PC-9 (cell line): ENCODE measurements at regions not wholly inside any gene's neighbourhood (a gene's known extent, or its start where the extent isn't known, plus 50 kb on each side); places are given as distances from the start of the nearest gene placed in this dataset.
A peak's percentile ranks its signal among the peaks of the same experiment; 100 is the strongest.

Experiments
- BruUV-seq: library from RNA; stranded (reverse); fragments of 400-500 nt; replicated peaks from 2 replicates; lab custom pipeline; 2021; lab: Mats Ljungman, UMichigan
- CTCF ChIA-PET: fragments of 300-600 bp; sonication (Branson Sonifier 250); formaldehyde crosslinking; loops from one replicate; lab custom pipeline; 2022; ENCODE audit warnings: antibody characterized with exemption; lab: Charles Lee
- POLR2A ChIA-PET: fragments of 300-600 bp; sonication (Branson Sonifier 250); formaldehyde crosslinking; loops from one replicate; lab custom pipeline; 2022; ENCODE audit warnings: antibody characterized with exemption; ENCODE audit not compliant: unreplicated experiment; lab: Charles Lee
- DNase-seq, 2 experiments: peaks; one replicate each; pipeline versions ENCODE4 v3.0.0 to v3.0.0-alpha.2; 2015 to 2022; ENCODE audit warnings: mixed read lengths in 1 of 2
- H2AFZ ChIP-seq: fragments of 200-600 bp; sonication (generic); 2 replicates; pipeline ENCODE4 v1.8.1; 2017; ENCODE audit warnings: antibody characterized with exemption
- H3F3A ChIP-seq: fragments of 200-600 bp; sonication (generic); 2 replicates; pipeline ENCODE4 v1.8.1; 2017; ENCODE audit warnings: antibody characterized with exemption, mild to moderate bottlenecking, low read depth; ENCODE audit not compliant: insufficient read depth
- H3K27ac ChIP-seq: fragments of 200-600 bp; sonication (generic); 2 replicates; pipeline ENCODE4 v1.6.1; 2016; ENCODE audit warnings: mixed run types
- H3K27me3 ChIP-seq: fragments of 200-600 bp; sonication (generic); 2 replicates; pipeline ENCODE4 v1.6.1; 2016; ENCODE audit warnings: low read depth, mixed run types; ENCODE audit not compliant: insufficient read depth
- H3K36me3 ChIP-seq: fragments of 200-600 bp; sonication (generic); 2 replicates; pipeline ENCODE4 v1.6.1; 2016; ENCODE audit warnings: low read depth, mixed run types
- H3K4me1 ChIP-seq: fragments of 200-600 bp; sonication (generic); replicated peaks from 2 replicates; pipeline ENCODE4 v1.6.1; 2016; ENCODE audit warnings: mixed run types; ENCODE audit not compliant: insufficient read depth
- H3K4me2 ChIP-seq: fragments of 200-600 bp; sonication (generic); 2 replicates; pipeline ENCODE4 v1.6.1; 2017; ENCODE audit warnings: mixed run types
- H3K4me3 ChIP-seq: fragments of 200-600 bp; sonication (generic); 2 replicates; pipeline ENCODE4 v1.6.1; 2016; ENCODE audit warnings: mixed run types
- H3K79me2 ChIP-seq: fragments of 200-600 bp; sonication (generic); 2 replicates; pipeline ENCODE4 v1.6.1; 2017; ENCODE audit warnings: low read depth, mixed run types
- H3K9me2 ChIP-seq: fragments of 200-600 bp; sonication (generic); 2 replicates; pipeline ENCODE4 v1.8.1; 2017; ENCODE audit warnings: mild to moderate bottlenecking; ENCODE audit not compliant: insufficient read depth
- H3K9me3 ChIP-seq: fragments of 200-600 bp; sonication (generic); 2 replicates; pipeline ENCODE4 v1.8.1; 2016; ENCODE audit warnings: low read depth; ENCODE audit not compliant: insufficient read depth
- H4K20me1 ChIP-seq: fragments of 200-600 bp; sonication (generic); 2 replicates; pipeline ENCODE4 v1.8.1; 2017; ENCODE audit not compliant: insufficient read depth
- CTCF ChIP-seq: fragments of 200-600 bp; sonication (generic); conservative IDR thresholded peaks from 2 replicates; pipeline ENCODE4 v1.6.1; 2017; ENCODE audit warnings: mixed run types, antibody characterized with exemption, mild to moderate bottlenecking, moderate library complexity
- EZH2 ChIP-seq: fragments of 200-600 bp; sonication (generic); IDR thresholded peaks from 2 replicates; pipeline ENCODE4 v1.8.0; 2017; ENCODE audit warnings: antibody characterized with exemption, low read depth
- intact Hi-C: fragments of 100-400 bp; cut with micrococcal nuclease; formaldehyde crosslinking; loops from one replicate; pipeline ENCODE4 v1.10.0; 2022; ENCODE audit not compliant: unreplicated experiment

GRCh38 chr5:73280386-73280785 is 107.4 kb downstream of the TMEM174 start:
- peaks cover 29% of the 10 kb centered on the region for H3K4me1 ChIP-seq
- no peak overlapping the region for H3K4me2 ChIP-seq
- CTCF ChIA-PET = no interaction called here
- BruUV-seq = no TSS peak
- POLR2A ChIA-PET = no interaction called here
- H3K9me3 ChIP-seq = no peaks in the 10 kb centered on the region
- no peak for DNase-seq
- no peaks in the 10 kb centered on the region for H3K36me3 ChIP-seq
- no peaks in the 10 kb centered on the region for H3K79me2 ChIP-seq
- H3F3A ChIP-seq = no peaks in the 10 kb centered on the region
- H3K4me3 ChIP-seq = no peak overlapping the region
- no peak for TF ChIP-seq CTCF
- no peak for TF ChIP-seq EZH2
- intact Hi-C loops = loop anchor here (2.0 kb wide), 1 partner anchor 52 kb away; no protein-coding TSS in a partner anchor
- no peak overlapping the region for H2AFZ ChIP-seq
- no peaks in the 10 kb centered on the region for H4K20me1 ChIP-seq
- H3K9me2 ChIP-seq = no peaks in the 10 kb centered on the region
- H3K27ac ChIP-seq = no peak overlapping the region
- no peaks in the 10 kb centered on the region for H3K27me3 ChIP-seq

GRCh38 chr5:73279805-73280204 is 106.8 kb downstream of the TMEM174 start:
- H3K36me3 ChIP-seq = no peaks in the 10 kb centered on the region
- intact Hi-C loops = loop anchor here (2.0 kb wide), 1 partner anchor 51 kb away; no protein-coding TSS in a partner anchor
- H3F3A ChIP-seq = no peaks in the 10 kb centered on the region
- H3K4me3 ChIP-seq = no peak overlapping the region
- peaks cover 29% of the 10 kb centered on the region for H3K4me1 ChIP-seq
- POLR2A ChIA-PET = no interaction called here
- CTCF ChIA-PET = interaction anchor here (0.7 kb wide), 1 partner anchor 215 kb away, joined by 4 read pairs; no protein-coding TSS in a partner anchor
- TF ChIP-seq CTCF (no peak), EZH2 (no peak)
- no peaks in the 10 kb centered on the region for H3K9me2 ChIP-seq
- no peak overlapping the region for H3K4me2 ChIP-seq
- H3K79me2 ChIP-seq = no peaks in the 10 kb centered on the region
- BruUV-seq = no TSS peak
- no peak overlapping the region for H3K27ac ChIP-seq
- no peak overlapping the region for H2AFZ ChIP-seq
- H4K20me1 ChIP-seq = no peaks in the 10 kb centered on the region
- H3K27me3 ChIP-seq = no peaks in the 10 kb centered on the region
- H3K9me3 ChIP-seq = no peaks in the 10 kb centered on the region
- DNase-seq = no peak

DNA sequence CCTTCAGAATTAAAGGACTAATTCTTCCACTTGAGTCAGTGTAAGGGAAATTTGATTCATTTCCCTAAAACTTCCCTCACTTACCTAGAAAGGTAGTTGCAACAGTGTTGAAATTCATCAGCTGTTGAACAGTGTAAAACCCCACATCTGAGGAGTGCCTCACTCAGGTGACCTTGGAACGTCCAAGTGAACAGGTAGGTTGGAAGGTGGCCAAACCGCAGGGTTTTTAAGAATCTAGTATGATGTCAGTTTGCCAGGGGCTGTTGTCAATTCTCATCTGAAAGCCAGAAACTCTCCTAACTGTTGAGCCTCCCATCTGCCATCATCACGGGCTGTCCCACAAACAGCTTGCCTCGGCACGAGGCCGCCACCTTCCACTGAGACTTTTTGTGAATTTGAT is 105.7 kb downstream of the TMEM174 start:
- CTCF ChIA-PET = no interaction called here
- intact Hi-C loops = no loop called here
- POLR2A ChIA-PET = no interaction called here

More for the DNA sequence above, 105.7 kb downstream of the TMEM174 start:
- BruUV-seq = no TSS peak
- Histone ChIP-seq H2AFZ (no peak overlapping the region), H3K9me2 (no peaks in the 10 kb centered on the region), H4K20me1 (no peaks in the 10 kb centered on the region), H3K36me3 (no peaks in the 10 kb centered on the region), H3K27me3 (no peaks in the 10 kb centered on the region), H3K79me2 (no peaks in the 10 kb centered on the region), H3K4me1 (peaks cover 29% of the 10 kb centered on the region), H3K9me3 (no peaks in the 10 kb centered on the region), H3F3A (no peaks in the 10 kb centered on the region), H3K4me2 (0 out of 2 replicates have a peak overlapping the region, but pooled peaks have one; percentile 15), H3K4me3 (no peak overlapping the region), H3K27ac (no peak overlapping the region)
- TF ChIP-seq CTCF = no peak
- TF ChIP-seq EZH2 = no peak
- DNase-seq = peak; percentile 74 to 90
